Common myeloid progenitor, CD34-positive (primary cell): ENCODE measurements at regions not wholly inside any gene's neighbourhood (a gene's known extent, or its start where the extent isn't known, plus 50 kb on each side); places are given as distances from the start of the nearest gene placed in this dataset.

Experiments
- CTCF ChIA-PET: fragments of 350-600 bp; sonication (Branson Sonifier 250); formaldehyde crosslinking; loops from one replicate; lab custom pipeline; 2021; ENCODE audit warnings: antibody characterized with exemption; lab: Charles Lee
- POLR2A ChIA-PET: fragments of 350-600 bp; sonication (Branson Sonifier 250); formaldehyde crosslinking; loops from one replicate; lab custom pipeline; 2021; ENCODE audit warnings: antibody characterized with exemption; lab: Charles Lee
- DNase-seq, 3 donors: peaks; one replicate each; pipeline versions ENCODE4 v3.0.0 to v3.0.0-alpha.2; 2013
- H3K27ac ChIP-seq, 2 experiments: 1 replicate in 1 of 2; 2 replicates in 1 of 2; pipeline ENCODE4 v1.7.0; 2013; ENCODE audit warnings: inconsistent platforms in 2 of 2, low read length in 2 of 2, mild to moderate bottlenecking in 2 of 2, low read depth in 1 of 2, moderate library complexity in 1 of 2; ENCODE audit not compliant: severe bottlenecking in 2 of 2, insufficient read depth in 1 of 2, poor library complexity in 1 of 2
- H3K27me3 ChIP-seq, 5 experiments: replicated peaks in 2 of 5; 1 replicate in 3 of 5; 2 replicates in 2 of 5; pipeline versions ENCODE4 v1.6.1 to v1.7.0; 2013; ENCODE audit warnings: low read length in 4 of 5, mild to moderate bottlenecking in 2 of 5, moderate library complexity in 2 of 5, inconsistent platforms in 1 of 5; ENCODE audit not compliant: insufficient read depth in 5 of 5, control insufficient read depth in 4 of 5
- H3K36me3 ChIP-seq, 4 experiments: 1 replicate in 2 of 4; 2 replicates in 2 of 4; pipeline versions ENCODE4 v1.6.1 to v1.7.0; 2013; ENCODE audit warnings: low read length in 3 of 4, control low read depth in 1 of 4, mild to moderate bottlenecking in 1 of 4; ENCODE audit not compliant: control insufficient read depth in 4 of 4, insufficient read depth in 4 of 4
- H3K4me1 ChIP-seq, 4 experiments: 1 replicate in 3 of 4; 2 replicates in 1 of 4; pipeline versions ENCODE4 v1.6.1 to v1.7.1; 2013; ENCODE audit warnings: low read length in 3 of 4, mild to moderate bottlenecking in 3 of 4, control low read depth in 1 of 4, inconsistent platforms in 1 of 4, moderate library complexity in 1 of 4; ENCODE audit not compliant: control insufficient read depth in 4 of 4, insufficient read depth in 4 of 4; ENCODE audit errors: control extremely low read depth in 1 of 4
- H3K4me3 ChIP-seq, 7 experiments: 1 replicate in 4 of 7; 2 replicates in 3 of 7; pipeline versions ENCODE4 v1.5.1 to v1.7.0; 2013; ENCODE audit warnings: mild to moderate bottlenecking in 7 of 7, low read length in 6 of 7, moderate library complexity in 6 of 7, inconsistent platforms in 2 of 7, low read depth in 2 of 7, control low read depth in 1 of 7; ENCODE audit not compliant: insufficient read depth in 4 of 7, control insufficient read depth in 1 of 7; ENCODE audit errors: extremely low read depth in 1 of 7
- H3K9me3 ChIP-seq, 5 experiments: 1 replicate in 4 of 5; 2 replicates in 1 of 5; pipeline versions ENCODE4 v1.6.1 to v1.7.1; 2013; ENCODE audit warnings: low read length in 4 of 5, mild to moderate bottlenecking in 2 of 5, inconsistent platforms in 1 of 5, low read depth in 1 of 5, moderate library complexity in 1 of 5; ENCODE audit not compliant: control insufficient read depth in 4 of 5, insufficient read depth in 2 of 5; ENCODE audit errors: control extremely low read depth in 1 of 5
- WGBS: methylation state at CpG from one replicate; pipeline ENCODE4 v1.1.5; 2013; ENCODE audit not compliant: insufficient coverage; 5-methylcytosine and 5-hydroxymethylcytosine counted together

- 95% methylated on average over 4 of the region's 6 CpGs for WGBS
- CTCF ChIA-PET = no interaction called here
- POLR2A ChIA-PET = no interaction called here
Observed at GRCh38 chr9:13962006-13962405, 351.9 kb downstream of the NFIB start.

GRCh38 chr9:13960011-13960765 is 353.8 kb downstream of the NFIB start:
- Histone ChIP-seq H3K9me3 (no peaks in the 10 kb centered on the region), H3K36me3 (no peaks in the 10 kb centered on the region), H3K4me3 (no peak overlapping the region), H3K27me3 (peaks cover 0 to 28% (median 8%) of the 10 kb centered on the region in 5 experiments), H3K27ac (no peak overlapping the region), H3K4me1 (no peaks in the 10 kb centered on the region)
- no peak for DNase-seq
- POLR2A ChIA-PET = interaction anchor here (0.6 kb wide), 1 partner anchor 63 kb away, joined by 6 read pairs; no protein-coding TSS in a partner anchor
- CTCF ChIA-PET = interaction anchor here (1.6 kb wide), 1 partner anchor 10 kb away, joined by 3 read pairs; no protein-coding TSS in a partner anchor
- 100% methylated on average over 7 of the region's 11 CpGs for WGBS

More at GRCh38 chr9:13962006-13962405, 351.9 kb downstream of the NFIB start:
- Histone ChIP-seq H3K27me3 (peaks cover 0 to 38% (median 12%) of the 10 kb centered on the region in 5 experiments), H3K36me3 (no peaks in the 10 kb centered on the region), H3K9me3 (no peaks in the 10 kb centered on the region), H3K4me3 (no peak overlapping the region), H3K4me1 (no peaks in the 10 kb centered on the region), H3K27ac (no peak overlapping the region)
- DNase-seq = no peak

- WGBS = 100% methylated on average over 1 of the region's 1 CpG
- ChIA-PET CTCF (interaction anchor here (1.6 kb wide), 1 partner anchor 8 kb away, joined by 3 read pairs; no protein-coding TSS in a partner anchor), POLR2A (no interaction called here)
- Histone ChIP-seq H3K4me3 (no peak overlapping the region), H3K27me3 (peaks cover 0 to 32% (median 16%) of the 10 kb centered on the region in 5 experiments), H3K27ac (no peak overlapping the region), H3K4me1 (no peaks in the 10 kb centered on the region), H3K9me3 (no peaks in the 10 kb centered on the region), H3K36me3 (no peaks in the 10 kb centered on the region)
- no peak for DNase-seq
Observed at GRCh38 chr9:13958672-13959071, 355.3 kb downstream of the NFIB start.

- Histone ChIP-seq H3K4me3 (no peak overlapping the region), H3K9me3 (no peaks in the 10 kb centered on the region), H3K27ac (no peak overlapping the region), H3K27me3 (peaks cover 0 to 26% (median 12%) of the 10 kb centered on the region in 5 experiments), H3K36me3 (no peaks in the 10 kb centered on the region), H3K4me1 (no peaks in the 10 kb centered on the region)
- ChIA-PET POLR2A (interaction anchor here (0.7 kb wide), 1 partner anchor 222 kb away, joined by 4 read pairs; no protein-coding TSS in a partner anchor), CTCF (interaction anchor here (0.6 kb wide), 1 partner anchor 315 kb away, joined by 5 read pairs; no protein-coding TSS in a partner anchor)
- no peak for DNase-seq
- no CpG with 5 or more reads among the region's 2 CpGs for WGBS
Observed at GRCh38 chr9:13957089-13957488, 356.9 kb downstream of the NFIB start.

- Histone ChIP-seq H3K9me3 (no peaks in the 10 kb centered on the region), H3K27ac (no peak overlapping the region), H3K27me3 (peaks cover 0 to 23% (median 6%) of the 10 kb centered on the region in 5 experiments), H3K4me3 (no peak overlapping the region), H3K36me3 (no peaks in the 10 kb centered on the region), H3K4me1 (no peaks in the 10 kb centered on the region)
- ChIA-PET CTCF (no interaction called here), POLR2A (interaction anchor here (0.7 kb wide), 1 partner anchor 221 kb away, joined by 4 read pairs; no protein-coding TSS in a partner anchor)
- 0% methylated on average over 1 of the region's 4 CpGs for WGBS
- peak in 2 of 3 donors; percentile 13 to 17 for DNase-seq
Observed at GRCh38 chr9:13956107-13956506, 357.8 kb downstream of the NFIB start.

GRCh38 chr9:13952906-13953305 is 361.0 kb downstream of the NFIB start:
- H3K4me3 ChIP-seq = no peak overlapping the region
- peaks cover 0 to 16% (median 4%) of the 10 kb centered on the region in 5 experiments for H3K27me3 ChIP-seq
- no peak for DNase-seq
- no peaks in the 10 kb centered on the region for H3K36me3 ChIP-seq
- 94% methylated on average over 5 of the region's 6 CpGs for WGBS
- ChIA-PET POLR2A (no interaction called here), CTCF (no interaction called here)
- no peaks in the 10 kb centered on the region for H3K4me1 ChIP-seq
- H3K27ac ChIP-seq = no peak overlapping the region
- H3K9me3 ChIP-seq = no peaks in the 10 kb centered on the region

GRCh38 chr9:13948037-13948436 is 365.9 kb downstream of the NFIB start:
- Histone ChIP-seq H3K9me3 (no peaks in the 10 kb centered on the region), H3K36me3 (no peaks in the 10 kb centered on the region), H3K27ac (no peak overlapping the region), H3K27me3 (peaks cover 0 to 10% (median 0%) of the 10 kb centered on the region in 5 experiments), H3K4me1 (no peaks in the 10 kb centered on the region), H3K4me3 (no peak overlapping the region)
- ChIA-PET POLR2A (no interaction called here), CTCF (no interaction called here)
- DNase-seq = no peak
- WGBS = 95% methylated on average over 2 of the region's 4 CpGs
